ENCODE measurements at regions not wholly inside any gene's neighbourhood (a gene's known extent, or its start where the extent isn't known, plus 50 kb on each side); places are given as distances from the start of the nearest gene placed in this dataset.

GRCh38 chr6:1164600-1164999, 147.3 kb upstream of the FOXQ1 start:
- TF ChIP-seq ZNF24 (tag by site-specific recombination; IDR thresholded peaks at IDR 0.05) (no peak), ZNF23 (tag by site-specific recombination; IDR thresholded peaks at IDR 0.05; ENCODE audit: borderline replicate concordance) (no peak), REST (tag by site-specific recombination; IDR thresholded peaks at IDR 0.05) (no peak), CTCF (tag by site-specific recombination; IDR thresholded peaks at IDR 0.05) (no peak), EGR2 (tag by site-specific recombination; IDR thresholded peaks at IDR 0.05; ENCODE audit: low read depth) (no peak), ZNF645 (tag by site-specific recombination; IDR thresholded peaks at IDR 0.05) (no peak), ZNF529 (tag by site-specific recombination; IDR thresholded peaks at IDR 0.05; ENCODE audit: insufficient replicate concordance) (no peak), ZNF580 (tag by site-specific recombination; IDR thresholded peaks at IDR 0.05) (no peak), ZNF792 (tag by site-specific recombination; IDR thresholded peaks at IDR 0.05) (no peak), SCRT2 (tag by site-specific recombination; IDR thresholded peaks at IDR 0.05) (no peak), MYNN (tag by site-specific recombination; IDR thresholded peaks at IDR 0.05; ENCODE audit: borderline replicate concordance) (no peak), PBX3 (CRISPR knock-in tag; IDR thresholded peaks at IDR 0.05) (no peak)
